ENCODE measurements at regions not wholly inside any gene's neighbourhood (a gene's known extent, or its start where the extent isn't known, plus 50 kb on each side); places are given as distances from the start of the nearest gene placed in this dataset.
"Not testable (repeated sequence)": the region's sequence is repeated elsewhere in the genome, so short reads cannot be mapped to it uniquely, and the experiment has no call there.

GRCh38 chr2:147001061-147001460 is 843.8 kb upstream of the ACVR2A start:
- Histone ChIP-seq H3K4me1 (no peaks in the 10 kb centered on the region), H3K36me3 (no peaks in the 10 kb centered on the region), H3K27me3 (no peaks in the 10 kb centered on the region), H3K27ac (no peak overlapping the region), H3K9me3 (no peaks in the 10 kb centered on the region), H3K4me3 (no peak overlapping the region)
- no peak for DNase-seq
- TF ChIP-seq CTCF (IDR thresholded peaks at IDR 0.05) (no peak), POLR2A (IDR thresholded peaks at IDR 0.05) (no peak)
- intact Hi-C loops (cut with DNase I; ENCODE audit: low total_unique reads) = no loop called here

GRCh38 chr2:147000151-147000550 is 844.7 kb upstream of the ACVR2A start:
- intact Hi-C loops (cut with DNase I; ENCODE audit: low total_unique reads); H3K4me1 ChIP-seq; H3K27ac ChIP-seq; H3K27me3 ChIP-seq; H3K9me3 ChIP-seq; DNase-seq; H3K36me3 ChIP-seq; H3K4me3 ChIP-seq: not testable (repeated sequence)

DNA sequence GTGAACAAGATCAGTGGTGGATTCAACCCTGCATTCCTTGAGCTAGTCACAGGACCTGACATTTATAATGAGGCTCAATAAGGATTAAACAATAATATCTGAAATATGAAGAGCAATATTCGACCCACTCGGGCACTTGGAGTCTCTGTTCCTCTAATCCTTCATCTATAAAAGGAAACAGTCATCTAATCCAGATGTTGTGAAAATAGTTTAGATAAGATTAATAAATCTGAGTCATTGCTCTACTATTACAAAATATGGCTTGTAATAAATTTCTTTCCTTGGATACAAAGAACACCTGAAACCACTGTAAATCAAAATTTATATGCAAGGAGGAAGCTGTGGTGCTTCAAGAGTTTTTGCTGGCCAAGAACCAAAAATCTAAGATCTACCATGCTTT is 846.9 kb upstream of the ACVR2A start:
- no peaks in the 10 kb centered on the region for H3K36me3 ChIP-seq
- no peak overlapping the region for H3K4me3 ChIP-seq
- no peaks in the 10 kb centered on the region for H3K4me1 ChIP-seq
- DNase-seq = no peak
- no peaks in the 10 kb centered on the region for H3K27me3 ChIP-seq
- no peak for TF ChIP-seq CTCF (IDR thresholded peaks at IDR 0.05)
- no peak for TF ChIP-seq POLR2A (IDR thresholded peaks at IDR 0.05)
- no peak overlapping the region for H3K27ac ChIP-seq
- intact Hi-C loops (cut with DNase I; ENCODE audit: low total_unique reads) = no loop called here
- no peaks in the 10 kb centered on the region for H3K9me3 ChIP-seq

- Histone ChIP-seq H3K36me3 (no peaks in the 10 kb centered on the region), H3K4me3 (no peak overlapping the region), H3K4me1 (no peaks in the 10 kb centered on the region), H3K9me3 (no peaks in the 10 kb centered on the region), H3K27ac (no peak overlapping the region), H3K27me3 (no peaks in the 10 kb centered on the region)
- TF ChIP-seq CTCF (IDR thresholded peaks at IDR 0.05) = no peak
- no peak for TF ChIP-seq POLR2A (IDR thresholded peaks at IDR 0.05)
- no peak for DNase-seq
- intact Hi-C loops (cut with DNase I; ENCODE audit: low total_unique reads) = no loop called here
Observed at GRCh38 chr2:146997488-146997887, 847.3 kb upstream of the ACVR2A start.

DNA sequence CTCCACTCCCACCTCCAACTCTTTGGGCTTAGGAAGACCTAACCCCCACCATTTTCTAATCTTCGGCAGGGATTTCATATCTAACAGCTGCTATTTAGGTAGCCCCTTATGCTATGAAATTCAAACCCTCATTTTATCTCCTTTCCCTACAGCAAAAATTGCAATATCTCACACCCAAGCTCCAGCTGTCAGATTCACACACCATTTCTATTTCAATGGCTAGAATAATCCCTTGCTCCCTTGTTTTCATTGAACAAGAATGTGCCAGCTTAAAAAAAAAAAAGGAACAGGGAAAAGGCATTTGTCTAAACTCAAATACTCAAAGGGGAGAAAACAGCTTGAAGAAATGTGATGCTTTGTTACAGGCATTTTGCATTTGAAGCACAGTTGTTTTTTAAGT is 850.6 kb upstream of the ACVR2A start:
- Histone ChIP-seq H3K27me3 (no peaks in the 10 kb centered on the region), H3K4me1 (no peaks in the 10 kb centered on the region), H3K9me3 (no peaks in the 10 kb centered on the region), H3K36me3 (no peaks in the 10 kb centered on the region), H3K4me3 (no peak overlapping the region), H3K27ac (no peak overlapping the region)
- intact Hi-C loops (cut with DNase I; ENCODE audit: low total_unique reads) = no loop called here
- no peak for DNase-seq
- TF ChIP-seq POLR2A (IDR thresholded peaks at IDR 0.05) (no peak), CTCF (IDR thresholded peaks at IDR 0.05) (no peak)

DNA sequence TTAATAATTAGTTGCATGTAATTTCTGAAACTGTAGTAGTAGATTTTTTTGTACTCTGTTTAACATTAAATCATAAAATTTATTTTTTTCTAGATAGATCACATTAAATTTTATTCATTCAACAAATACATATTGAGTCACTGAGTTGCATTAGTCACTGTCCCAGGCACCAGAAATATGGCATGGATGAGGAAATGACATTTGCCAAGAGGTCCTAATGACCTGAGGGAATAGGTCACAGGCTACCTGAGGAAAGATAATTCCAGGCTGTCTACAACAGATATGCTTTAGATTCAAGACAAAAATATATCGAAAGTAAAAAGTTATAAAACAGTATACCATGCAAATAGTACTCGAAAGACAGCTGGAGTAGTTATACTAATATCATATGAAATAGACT is 852.4 kb upstream of the ACVR2A start:
- no peak for DNase-seq
- Histone ChIP-seq H3K9me3 (no peaks in the 10 kb centered on the region), H3K27ac (no peak overlapping the region), H3K36me3 (no peaks in the 10 kb centered on the region), H3K4me1 (no peaks in the 10 kb centered on the region), H3K27me3 (no peaks in the 10 kb centered on the region), H3K4me3 (no peak overlapping the region)
- no peak for TF ChIP-seq POLR2A (IDR thresholded peaks at IDR 0.05)
- TF ChIP-seq CTCF (IDR thresholded peaks at IDR 0.05) = no peak
- intact Hi-C loops (cut with DNase I; ENCODE audit: low total_unique reads) = no loop called here

Data from uterus (tissue), 3 donors.